ENCODE measurements at regions not wholly inside any gene's neighbourhood (a gene's known extent, or its start where the extent isn't known, plus 50 kb on each side); places are given as distances from the start of the nearest gene placed in this dataset.

DNA sequence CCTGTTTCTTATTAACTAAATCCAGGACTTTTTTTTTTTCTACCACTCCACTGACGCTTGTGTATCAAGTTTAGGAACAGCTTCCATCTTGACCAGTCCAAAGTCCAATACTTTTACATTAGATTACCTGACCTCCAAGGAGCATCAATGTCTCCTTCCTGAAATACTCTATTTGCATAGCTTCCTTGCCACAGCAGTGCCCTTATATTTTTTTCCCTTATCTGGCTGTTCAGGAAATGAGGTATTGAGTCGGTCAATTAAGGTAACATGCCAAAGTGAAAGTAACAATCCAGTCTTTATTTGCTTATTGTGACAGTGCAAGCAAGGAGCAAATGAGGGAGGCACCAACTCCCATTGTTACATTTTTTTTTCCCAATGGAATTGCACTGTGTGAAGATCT, 730.8 kb upstream of the NDST4 start:
- TF ChIP-seq, protein P1, sequence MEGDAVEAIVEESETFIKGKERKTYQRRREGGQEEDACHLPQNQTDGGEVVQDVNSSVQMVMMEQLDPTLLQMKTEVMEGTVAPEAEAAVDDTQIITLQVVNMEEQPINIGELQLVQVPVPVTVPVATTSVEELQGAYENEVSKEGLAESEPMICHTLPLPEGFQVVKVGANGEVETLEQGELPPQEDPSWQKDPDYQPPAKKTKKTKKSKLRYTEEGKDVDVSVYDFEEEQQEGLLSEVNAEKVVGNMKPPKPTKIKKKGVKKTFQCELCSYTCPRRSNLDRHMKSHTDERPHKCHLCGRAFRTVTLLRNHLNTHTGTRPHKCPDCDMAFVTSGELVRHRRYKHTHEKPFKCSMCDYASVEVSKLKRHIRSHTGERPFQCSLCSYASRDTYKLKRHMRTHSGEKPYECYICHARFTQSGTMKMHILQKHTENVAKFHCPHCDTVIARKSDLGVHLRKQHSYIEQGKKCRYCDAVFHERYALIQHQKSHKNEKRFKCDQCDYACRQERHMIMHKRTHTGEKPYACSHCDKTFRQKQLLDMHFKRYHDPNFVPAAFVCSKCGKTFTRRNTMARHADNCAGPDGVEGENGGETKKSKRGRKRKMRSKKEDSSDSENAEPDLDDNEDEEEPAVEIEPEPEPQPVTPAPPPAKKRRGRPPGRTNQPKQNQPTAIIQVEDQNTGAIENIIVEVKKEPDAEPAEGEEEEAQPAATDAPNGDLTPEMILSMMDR (IDR thresholded peaks at IDR 0.05 in 8 of 11, conservative IDR thresholded peaks at IDR 0.05 in 3 of 11): no peak
- TF ChIP-seq POLR2A (IDR thresholded peaks at IDR 0.05): no peak
